ENCODE measurements at regions not wholly inside any gene's neighbourhood (a gene's known extent, or its start where the extent isn't known, plus 50 kb on each side); places are given as distances from the start of the nearest gene placed in this dataset.

- TF ChIP-seq CTCF (conservative IDR thresholded peaks at IDR 0.05; ENCODE audit: low read length) (no peak), EZH2phosphoT487 (IDR thresholded peaks at IDR 0.05; ENCODE audit: borderline replicate concordance, low read depth, low read length) (no peak)
- Histone ChIP-seq H3K9me2 (ENCODE audit: insufficient read depth, low read length) (no peaks in the 10 kb centered on the region), H3K9me3 (ENCODE audit: low read length) (no peaks in the 10 kb centered on the region), H3K4me1 (ENCODE audit: insufficient read depth, low read length, poor library complexity, severe bottlenecking) (no peaks in the 10 kb centered on the region), H3K27ac (ENCODE audit: low read depth, low read length, poor library complexity, severe bottlenecking) (no peak overlapping the region), H3K4me3 (ENCODE audit: low read depth, low read length, poor library complexity, severe bottlenecking) (no peak overlapping the region), H2AFZ (ENCODE audit: low read length) (no peak overlapping the region), H3K4me2 (ENCODE audit: low read length) (no peak overlapping the region), H3K36me3 (ENCODE audit: insufficient read depth, low read length) (no peaks in the 10 kb centered on the region), H3K79me2 (ENCODE audit: insufficient read depth, low read depth, low read length) (no peaks in the 10 kb centered on the region), H4K20me1 (ENCODE audit: insufficient read depth, low read length) (no peaks in the 10 kb centered on the region)
- ChIA-PET POLR2A (interaction anchor here (0.5 kb wide), 1 partner anchor 503 kb away, joined by 3 read pairs; no protein-coding TSS in a partner anchor), CTCF (ENCODE audit: unreplicated experiment) (no interaction called here)
- BruUV-seq (replicated peaks) = no TSS peak
- DNase-seq (ENCODE audit: low spot score) = no peak
- intact Hi-C loops (cut with micrococcal nuclease; ENCODE audit: unreplicated experiment) = no loop called here
Measured at GRCh38 chr4:67131224-67131623, 414.1 kb downstream of the CENPC start.

GRCh38 chr4:67130411-67130810, 414.9 kb downstream of the CENPC start:
- intact Hi-C loops (cut with micrococcal nuclease; ENCODE audit: unreplicated experiment) = no loop called here
- Histone ChIP-seq H3K79me2 (ENCODE audit: insufficient read depth, low read depth, low read length) (no peaks in the 10 kb centered on the region), H3K4me3 (ENCODE audit: low read depth, low read length, poor library complexity, severe bottlenecking) (no peak overlapping the region), H3K9me2 (ENCODE audit: insufficient read depth, low read length) (no peaks in the 10 kb centered on the region), H4K20me1 (ENCODE audit: insufficient read depth, low read length) (no peaks in the 10 kb centered on the region), H3K4me2 (ENCODE audit: low read length) (no peak overlapping the region), H3K27ac (ENCODE audit: low read depth, low read length, poor library complexity, severe bottlenecking) (no peak overlapping the region), H3K36me3 (ENCODE audit: insufficient read depth, low read length) (no peaks in the 10 kb centered on the region), H3K4me1 (ENCODE audit: insufficient read depth, low read length, poor library complexity, severe bottlenecking) (no peaks in the 10 kb centered on the region), H3K9me3 (ENCODE audit: low read length) (no peaks in the 10 kb centered on the region), H2AFZ (ENCODE audit: low read length) (no peak overlapping the region)
- TF ChIP-seq CTCF (conservative IDR thresholded peaks at IDR 0.05; ENCODE audit: low read length) (no peak), EZH2phosphoT487 (IDR thresholded peaks at IDR 0.05; ENCODE audit: borderline replicate concordance, low read depth, low read length) (no peak)
- no TSS peak for BruUV-seq (replicated peaks)
- CTCF ChIA-PET (ENCODE audit: unreplicated experiment) = no interaction called here
- no peak for DNase-seq (ENCODE audit: low spot score)
- POLR2A ChIA-PET = interaction anchor here (0.7 kb wide), 1 partner anchor 23 kb away, joined by 3 read pairs; no protein-coding TSS in a partner anchor

GRCh38 chr4:67126570-67126969, 418.7 kb downstream of the CENPC start:
- no TSS peak for BruUV-seq (replicated peaks)
- H3K9me3 ChIP-seq (ENCODE audit: low read length) = no peaks in the 10 kb centered on the region
- H3K27ac ChIP-seq (ENCODE audit: low read depth, low read length, poor library complexity, severe bottlenecking) = no peak overlapping the region
- H3K36me3 ChIP-seq (ENCODE audit: insufficient read depth, low read length) = no peaks in the 10 kb centered on the region
- no peaks in the 10 kb centered on the region for H3K9me2 ChIP-seq (ENCODE audit: insufficient read depth, low read length)
- no peak for DNase-seq (ENCODE audit: low spot score)
- H3K4me1 ChIP-seq (ENCODE audit: insufficient read depth, low read length, poor library complexity, severe bottlenecking) = no peaks in the 10 kb centered on the region
- intact Hi-C loops (cut with micrococcal nuclease; ENCODE audit: unreplicated experiment) = no loop called here
- ChIA-PET CTCF (ENCODE audit: unreplicated experiment) (no interaction called here), POLR2A (no interaction called here)
- H2AFZ ChIP-seq (ENCODE audit: low read length) = no peak overlapping the region
- no peaks in the 10 kb centered on the region for H3K79me2 ChIP-seq (ENCODE audit: insufficient read depth, low read depth, low read length)
- H3K4me3 ChIP-seq (ENCODE audit: low read depth, low read length, poor library complexity, severe bottlenecking) = no peak overlapping the region
- H3K4me2 ChIP-seq (ENCODE audit: low read length) = no peak overlapping the region
- H4K20me1 ChIP-seq (ENCODE audit: insufficient read depth, low read length) = no peaks in the 10 kb centered on the region
- TF ChIP-seq EZH2phosphoT487 (IDR thresholded peaks at IDR 0.05; ENCODE audit: borderline replicate concordance, low read depth, low read length) = no peak
- TF ChIP-seq CTCF (conservative IDR thresholded peaks at IDR 0.05; ENCODE audit: low read length) = no peak

Data from OCI-LY7 (cell line).